Caki2 (cell line): ENCODE measurements at regions not wholly inside any gene's neighbourhood (a gene's known extent, or its start where the extent isn't known, plus 50 kb on each side); places are given as distances from the start of the nearest gene placed in this dataset.

Experiments
- DNase-seq: peaks from one replicate; pipeline ENCODE4 v3.0.0-alpha.2; 2015; ENCODE audit warnings: low read depth
- in situ Hi-C: cut with HindIII; loops from 2 replicates; pipeline ENCODE4 v1.10.0; 2016; ENCODE audit warnings: low sequenced_read_pairs, low pct_unique_long_range_greater_than_20kb, mixed read lengths

DNA sequence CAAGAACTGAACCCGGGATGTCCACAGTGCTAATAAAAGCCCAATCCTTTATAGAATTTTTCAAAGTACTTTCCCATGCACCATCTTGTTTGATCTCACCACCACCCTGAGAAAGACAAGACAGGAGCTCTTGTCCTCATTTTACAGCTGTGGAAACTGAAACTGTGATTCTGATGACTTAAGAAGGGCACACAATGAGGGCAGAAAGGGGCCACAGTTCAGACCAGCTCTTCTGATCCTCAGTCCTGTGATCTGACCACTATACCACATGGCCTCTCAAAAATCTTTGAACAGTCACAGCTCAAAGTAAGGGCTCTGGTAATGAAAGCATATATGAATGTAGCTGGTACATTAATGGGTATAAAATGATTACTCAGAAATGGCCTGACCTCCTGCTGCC lies 127.3 kb upstream of the CPEB2 start:
- in situ Hi-C loops = no loop called here
- DNase-seq = no peak

- in situ Hi-C loops = no loop called here
- no peak for DNase-seq
Observed at GRCh38 chr4:14877246-14878225, 124.7 kb upstream of the CPEB2 start.

- in situ Hi-C loops = no loop called here
- no peak for DNase-seq
Observed at GRCh38 chr4:14878681-14879080, 123.6 kb upstream of the CPEB2 start.

GRCh38 chr4:14879683-14880082 lies 122.6 kb upstream of the CPEB2 start:
- in situ Hi-C loops = no loop called here
- DNase-seq = no peak

- DNase-seq = no peak
- in situ Hi-C loops = no loop called here
Observed at GRCh38 chr4:14880805-14881204, 121.5 kb upstream of the CPEB2 start.

- in situ Hi-C loops = no loop called here
Observed at GRCh38 chr4:14883166-14883565, 119.1 kb upstream of the CPEB2 start.

GRCh38 chr4:14883661-14884060 lies 118.6 kb upstream of the CPEB2 start:
- in situ Hi-C loops = no loop called here
- no peak for DNase-seq

More at GRCh38 chr4:14883166-14883565, 119.1 kb upstream of the CPEB2 start:
- DNase-seq = no peak

GRCh38 chr4:14887842-14888433 lies 114.3 kb upstream of the CPEB2 start:
- no peak for DNase-seq
- in situ Hi-C loops = no loop called here

GRCh38 chr4:14888790-14889572 lies 113.3 kb upstream of the CPEB2 start:
- DNase-seq = peak; percentile 45
- in situ Hi-C loops = no loop called here

DNA sequence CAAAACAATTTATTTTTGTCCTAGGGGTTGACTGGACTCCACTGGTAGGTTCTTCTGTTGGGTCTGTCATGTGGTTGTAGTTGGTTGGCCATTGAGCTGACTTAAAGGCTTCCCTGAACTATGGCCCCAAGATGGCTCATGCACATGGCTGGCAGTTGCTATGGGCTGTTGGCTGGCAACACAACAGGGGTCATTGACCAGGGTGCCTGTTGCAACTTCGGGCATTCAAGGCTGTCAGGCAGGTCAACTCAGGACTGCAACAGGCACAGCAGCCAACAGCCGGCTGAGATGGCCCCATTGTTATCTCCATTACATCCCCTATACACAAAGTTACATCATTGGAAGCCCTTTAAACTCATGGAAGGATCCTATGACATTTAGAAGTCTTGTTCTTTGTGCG lies 109.7 kb upstream of the CPEB2 start:
- DNase-seq = no peak
- in situ Hi-C loops = no loop called here

GRCh38 chr4:14893713-14894112 lies 108.6 kb upstream of the CPEB2 start:
- in situ Hi-C loops = no loop called here
- no peak for DNase-seq

DNA sequence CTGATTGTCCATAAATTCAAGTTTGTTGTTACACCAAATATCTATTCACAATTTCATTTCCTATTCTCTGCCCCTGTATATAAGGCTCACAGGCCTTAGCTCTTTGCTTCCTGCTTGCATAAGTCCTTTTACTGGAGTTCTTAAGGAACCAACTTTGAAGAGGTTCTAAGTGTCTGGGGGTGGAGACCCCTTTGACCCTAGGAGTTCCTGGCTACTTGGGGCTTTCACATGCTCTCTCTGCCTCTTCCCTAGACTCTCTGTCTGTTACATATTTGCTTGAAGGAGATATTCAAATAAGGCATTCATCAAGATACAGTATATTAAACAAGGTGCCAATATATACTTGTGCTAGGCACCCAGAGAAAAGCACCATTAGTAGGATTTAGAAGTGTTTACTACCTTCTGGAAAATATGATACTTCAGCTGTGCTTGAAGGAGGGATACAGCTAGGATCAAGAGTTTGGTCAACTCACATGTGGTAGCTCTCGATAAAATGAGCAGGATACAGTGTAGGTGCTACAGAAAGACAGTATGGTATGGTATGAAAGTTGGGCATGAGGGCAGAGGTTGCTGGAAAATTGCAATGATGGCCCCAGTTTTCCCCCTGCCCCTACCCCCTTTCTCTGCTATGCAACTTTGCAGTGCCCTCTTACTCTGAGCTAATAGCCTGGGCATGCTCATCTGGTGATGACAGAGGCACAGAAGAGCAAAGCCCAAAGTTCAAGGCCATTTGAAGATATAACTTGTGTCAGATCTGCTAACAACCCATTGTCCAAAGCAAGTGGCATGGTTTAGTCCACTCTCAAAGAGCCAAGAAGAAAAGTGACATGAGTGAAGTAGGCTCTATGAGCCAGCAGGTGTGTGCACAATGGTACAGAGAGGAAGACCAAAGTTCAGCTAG lies 107.6 kb upstream of the CPEB2 start:
- in situ Hi-C loops = no loop called here
- DNase-seq = no peak

DNA sequence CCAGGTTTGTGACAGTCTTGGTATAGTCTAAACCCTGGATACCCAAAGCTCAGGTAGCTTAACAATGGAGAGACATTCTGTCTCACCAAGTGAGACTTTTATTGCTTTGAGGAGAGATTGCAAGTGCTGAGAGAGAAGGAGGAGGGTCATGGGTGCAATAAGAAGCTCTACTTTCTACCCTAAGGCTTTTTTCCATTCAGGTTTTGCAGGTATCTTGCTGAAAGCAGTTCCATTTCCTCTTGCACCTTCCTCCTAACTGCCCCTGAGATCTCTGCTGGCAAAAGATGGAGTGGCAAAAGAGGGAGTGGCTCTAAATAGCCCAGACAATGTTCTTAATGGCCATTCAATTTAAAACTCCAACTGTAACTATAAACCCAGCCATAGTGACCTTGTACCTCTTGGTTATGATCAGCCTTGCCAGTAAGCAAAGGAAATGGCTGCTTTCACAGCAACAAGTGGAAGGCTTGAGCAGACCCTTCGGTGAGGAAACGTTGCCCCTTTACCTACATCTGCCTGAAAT lies 105.6 kb upstream of the CPEB2 start:
- DNase-seq = no peak
- in situ Hi-C loops = no loop called here

DNA sequence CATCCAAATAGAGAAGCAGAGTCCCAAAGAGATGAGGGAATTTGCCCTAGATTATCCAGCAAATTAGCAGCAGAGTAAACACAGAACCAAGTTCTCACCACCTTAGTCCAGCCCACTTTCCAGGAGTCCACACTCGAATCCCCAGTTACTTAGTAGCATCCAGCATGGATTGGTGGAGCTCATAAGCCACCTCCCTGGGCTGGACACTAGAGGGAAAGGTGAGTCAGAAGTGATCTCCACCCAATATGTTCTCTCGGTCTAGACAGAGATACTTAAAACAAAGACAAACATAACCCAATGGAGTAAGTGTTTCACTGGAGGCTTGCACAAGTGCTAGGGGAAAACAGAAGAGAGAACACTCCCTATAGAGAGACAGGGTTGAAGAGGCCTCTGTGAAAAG lies 105.1 kb upstream of the CPEB2 start:
- peak; percentile 16 for DNase-seq
- in situ Hi-C loops = no loop called here

DNA sequence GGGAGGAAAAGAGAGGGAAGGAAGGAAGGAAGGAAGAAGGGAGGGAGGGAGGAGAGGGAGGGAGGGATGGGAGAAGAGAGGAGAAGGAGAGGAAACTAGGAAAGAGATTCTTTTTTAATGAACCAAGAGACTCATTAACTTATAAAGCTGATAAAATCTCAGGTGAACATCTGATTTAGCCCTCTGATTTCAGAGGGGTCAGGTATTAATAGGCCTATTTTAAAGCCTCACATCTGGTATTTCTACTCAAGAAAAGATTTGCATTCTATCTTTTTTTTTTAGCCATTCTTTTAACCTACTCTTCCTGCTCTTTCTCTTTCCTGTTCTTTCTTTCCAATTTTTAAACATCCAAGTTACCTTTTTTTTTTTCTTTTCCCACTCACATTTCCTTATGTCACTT lies 103.3 kb upstream of the CPEB2 start:
- no peak for DNase-seq
- in situ Hi-C loops = no loop called here

GRCh38 chr4:14902342-14902741 lies 99.9 kb upstream of the CPEB2 start:
- DNase-seq = no peak
- in situ Hi-C loops = no loop called here

GRCh38 chr4:14903321-14903720 lies 99.0 kb upstream of the CPEB2 start:
- in situ Hi-C loops = no loop called here
- DNase-seq = no peak

DNA sequence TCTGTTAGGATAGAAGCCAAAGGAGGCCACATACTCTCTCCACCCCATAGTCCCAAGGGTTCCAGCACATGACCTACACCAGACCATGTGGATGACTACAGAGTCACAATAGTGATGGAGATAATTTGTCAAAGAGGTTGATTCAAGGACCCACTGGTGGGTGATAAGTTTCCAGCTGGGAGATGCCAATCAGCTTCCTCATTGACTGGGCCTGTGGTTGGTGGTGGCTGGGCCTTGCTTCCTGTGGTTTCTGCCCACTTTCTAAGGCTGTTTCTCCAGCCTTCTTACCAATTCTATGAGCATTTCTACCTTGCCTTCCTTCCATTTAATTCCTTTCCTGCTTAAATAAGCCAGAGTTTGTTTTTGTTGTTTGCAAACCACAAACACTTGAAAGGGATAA lies 95.5 kb upstream of the CPEB2 start:
- in situ Hi-C loops = no loop called here
- no peak for DNase-seq
